ENCODE measurements at regions not wholly inside any gene's neighbourhood (a gene's known extent, or its start where the extent isn't known, plus 50 kb on each side); places are given as distances from the start of the nearest gene placed in this dataset.
"Not testable (repeated sequence)": the region's sequence is repeated elsewhere in the genome, so short reads cannot be mapped to it uniquely, and the experiment has no call there.

- DNase-seq (ENCODE audit: low spot score) = not testable (repeated sequence)
These were observed 51.7 kb downstream of the PPIAL4C start for GRCh38 chr1:149635290-149635899.

DNA sequence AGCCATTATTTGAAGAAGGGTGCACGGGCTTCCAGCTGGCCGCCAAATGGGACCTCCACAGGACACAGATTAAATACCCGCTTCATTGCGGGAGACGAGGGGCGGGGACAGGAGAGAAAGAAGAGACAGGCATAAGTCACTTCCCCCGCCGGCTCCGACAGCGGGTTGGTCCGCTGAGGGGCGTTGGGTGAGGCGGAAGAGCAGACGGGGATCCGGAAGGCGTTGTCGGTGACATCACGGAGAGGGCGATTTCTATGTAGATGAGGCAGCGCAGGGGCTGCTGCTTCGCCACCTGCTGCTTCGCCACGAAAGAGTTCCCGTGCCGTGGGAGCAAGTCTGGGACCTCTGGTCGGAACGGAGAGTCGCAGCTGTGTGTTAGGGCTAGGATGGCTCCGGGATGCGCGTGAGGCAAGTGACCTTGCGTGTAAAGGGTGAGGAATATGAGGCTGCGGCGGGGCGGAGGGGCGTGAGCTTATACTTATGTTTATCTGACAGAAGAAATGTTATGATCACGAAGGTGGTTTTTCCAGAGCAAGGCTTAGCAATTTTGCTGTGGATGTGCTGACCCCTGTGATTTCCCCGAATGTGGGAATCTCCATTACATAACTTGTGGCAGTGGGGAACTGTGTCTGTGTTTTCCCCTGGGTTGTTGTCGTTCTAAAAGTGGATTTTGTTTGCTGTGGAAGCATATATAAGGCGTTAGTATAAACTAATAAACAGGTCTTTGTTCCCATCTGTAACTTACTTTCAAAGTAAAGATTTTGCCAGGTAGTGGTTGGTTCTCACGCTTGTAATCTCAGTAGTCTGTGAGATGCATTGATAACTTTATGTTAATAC, 52.9 kb downstream of the PPIAL4C start:
- DNase-seq (ENCODE audit: low spot score) = peak; percentile 0

GRCh38 chr1:149638481-149638880, 54.8 kb downstream of the PPIAL4C start:
- DNase-seq (ENCODE audit: low spot score) = not testable (repeated sequence)

GRCh38 chr1:149638901-149639658, 55.4 kb downstream of the PPIAL4C start:
- DNase-seq (ENCODE audit: low spot score) = not testable (repeated sequence)

GRCh38 chr1:149641179-149641578, 57.5 kb downstream of the PPIAL4C start:
- DNase-seq (ENCODE audit: low spot score) = not testable (repeated sequence)

- DNase-seq (ENCODE audit: low spot score) = not testable (repeated sequence)
These were observed 61.2 kb downstream of the PPIAL4C start for GRCh38 chr1:149644818-149645217.

DNA sequence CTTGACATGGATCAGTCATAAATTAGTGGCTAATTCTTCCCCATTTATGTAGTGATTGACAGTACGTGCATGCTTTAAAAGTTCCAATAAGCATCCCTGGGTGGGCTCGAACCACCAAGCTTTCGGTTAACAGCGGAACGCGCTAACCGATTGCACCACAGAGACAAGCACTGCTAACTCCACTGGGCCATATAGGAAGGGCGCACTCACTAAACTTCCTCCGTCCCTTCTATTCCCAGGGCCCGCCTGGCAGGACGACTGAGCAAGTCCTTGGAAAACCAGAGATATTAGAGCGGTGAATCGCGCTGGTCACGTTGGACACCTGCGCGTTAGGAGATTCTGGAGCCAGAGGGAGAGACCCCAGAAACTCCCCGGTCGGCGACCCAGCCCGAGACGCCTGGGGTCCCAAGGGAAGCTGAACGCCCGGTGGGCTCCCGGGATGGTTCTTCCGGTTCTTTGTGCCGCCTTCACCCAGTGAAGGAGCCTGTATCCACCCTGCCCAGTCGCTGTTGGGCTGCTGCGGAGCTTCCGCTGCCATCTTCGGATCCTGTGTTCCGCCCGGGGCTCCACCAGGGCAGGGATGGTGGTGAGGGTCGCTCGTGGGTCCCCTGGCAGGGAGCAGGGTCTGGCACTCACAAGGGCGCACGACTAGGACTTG, 62.8 kb downstream of the PPIAL4C start:
- not testable (repeated sequence) for DNase-seq (ENCODE audit: low spot score)

DNA sequence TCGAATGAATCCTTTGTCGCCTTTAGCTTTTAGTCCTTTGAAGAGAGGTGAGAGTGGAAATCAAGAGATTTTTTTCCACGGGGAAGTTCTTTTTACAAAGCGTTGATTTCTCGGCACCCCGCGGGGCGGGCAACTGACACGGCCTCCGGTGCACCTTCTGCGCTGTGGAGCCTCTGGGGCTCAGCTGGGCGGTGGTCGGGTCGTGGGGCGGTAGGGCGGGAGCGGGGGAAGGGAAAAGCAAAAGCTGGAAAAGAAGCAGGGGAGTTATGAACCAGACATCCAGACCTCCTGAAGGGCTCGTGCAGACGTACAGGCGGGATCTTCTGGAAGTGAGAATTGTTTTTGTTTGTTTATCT, 63.3 kb downstream of the PPIAL4C start:
- not testable (repeated sequence) for DNase-seq (ENCODE audit: low spot score)

DNA sequence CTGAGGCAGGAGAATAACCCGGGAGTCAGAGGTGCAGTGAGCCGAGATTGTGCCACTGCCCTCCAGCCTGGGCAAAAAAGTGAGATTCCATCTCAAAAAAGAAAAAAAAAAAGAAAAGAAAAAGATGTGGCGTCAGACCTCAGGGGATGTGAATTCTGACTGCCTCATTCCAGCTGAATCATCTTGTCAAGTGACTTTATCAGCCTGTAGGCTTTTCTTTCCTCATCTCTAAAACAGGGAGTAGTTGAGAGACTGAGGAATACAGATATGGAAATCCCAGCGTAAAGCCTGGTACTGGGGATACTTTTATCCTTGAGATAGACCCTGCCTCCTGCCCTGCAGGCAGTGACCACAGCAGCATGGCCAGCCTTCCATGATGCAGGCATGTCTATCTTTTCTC, 74.1 kb downstream of the PPIAL4C start:
- DNase-seq (ENCODE audit: low spot score) = not testable (repeated sequence)

- not testable (repeated sequence) for DNase-seq (ENCODE audit: low spot score)
These were observed 74.5 kb downstream of the PPIAL4C start for GRCh38 chr1:149658175-149658574.

GRCh38 chr1:149664624-149665023, 81.0 kb downstream of the PPIAL4C start:
- not testable (repeated sequence) for DNase-seq (ENCODE audit: low spot score)

- not testable (repeated sequence) for DNase-seq (ENCODE audit: low spot score)
These were observed 81.4 kb downstream of the PPIAL4C start for GRCh38 chr1:149665033-149665432.

- DNase-seq (ENCODE audit: low spot score) = not testable (repeated sequence)
These were observed 81.9 kb downstream of the PPIAL4C start for GRCh38 chr1:149665528-149665927.

DNA sequence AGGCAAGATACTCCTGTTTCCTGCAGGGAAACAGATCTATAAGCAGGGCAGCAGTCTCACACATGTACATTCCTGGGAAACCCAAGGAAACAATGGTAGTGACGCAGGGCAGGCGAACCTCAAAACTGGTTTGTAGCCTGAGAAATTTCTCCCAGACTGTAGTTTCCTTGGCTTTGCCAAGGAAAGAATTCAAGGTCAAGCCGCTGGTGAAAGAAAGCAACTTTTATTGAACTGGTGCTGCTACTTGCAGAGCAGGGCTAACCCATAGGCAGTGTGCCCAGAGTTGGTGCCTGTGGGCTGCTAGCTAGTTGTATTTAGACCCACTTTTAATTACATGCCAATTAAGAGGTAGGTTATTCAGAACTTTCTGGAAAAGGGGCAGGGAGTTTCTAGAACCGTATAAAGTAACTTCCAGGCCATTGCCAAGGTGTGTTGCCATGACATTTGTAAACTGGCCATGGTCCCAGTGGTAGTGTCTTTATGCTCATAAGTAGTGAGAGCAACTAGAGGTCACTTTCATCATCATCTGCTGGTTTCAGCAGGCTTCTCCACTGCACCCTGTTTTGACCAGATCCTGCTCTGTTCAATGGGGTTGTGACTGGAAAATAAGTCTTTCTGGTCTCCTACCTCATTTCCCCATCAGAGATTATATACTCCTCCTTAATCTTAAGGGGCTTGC, 89.7 kb downstream of the PPIAL4C start:
- DNase-seq (ENCODE audit: low spot score) = not testable (repeated sequence)

- not testable (repeated sequence) for DNase-seq (ENCODE audit: low spot score)
These were observed 91.3 kb downstream of the PPIAL4C start for GRCh38 chr1:149674921-149675320.

DNA sequence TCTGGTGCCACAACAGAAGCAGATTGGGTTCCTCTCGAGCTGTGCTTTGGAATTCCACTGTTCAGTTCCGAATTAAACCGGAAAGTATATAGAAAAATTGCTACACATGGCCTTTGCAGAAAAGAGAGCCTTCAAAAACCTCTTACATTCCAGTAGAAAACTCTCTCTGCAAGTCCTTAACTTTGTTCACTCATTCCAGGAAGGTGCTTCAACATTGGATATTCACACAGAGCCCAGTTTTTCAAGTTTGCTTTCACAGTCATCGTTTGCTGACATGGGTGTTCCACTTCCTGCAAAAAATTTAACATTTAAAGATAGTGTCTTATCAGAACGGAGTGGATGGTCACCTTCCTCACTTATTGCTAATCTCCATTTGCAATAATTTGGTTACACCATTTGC, 93.7 kb downstream of the PPIAL4C start:
- not testable (repeated sequence) for DNase-seq (ENCODE audit: low spot score)

GRCh38 chr1:149686593-149687238, 95.8 kb upstream of the FCGR1A start:
- not testable (repeated sequence) for DNase-seq (ENCODE audit: low spot score)

DNA sequence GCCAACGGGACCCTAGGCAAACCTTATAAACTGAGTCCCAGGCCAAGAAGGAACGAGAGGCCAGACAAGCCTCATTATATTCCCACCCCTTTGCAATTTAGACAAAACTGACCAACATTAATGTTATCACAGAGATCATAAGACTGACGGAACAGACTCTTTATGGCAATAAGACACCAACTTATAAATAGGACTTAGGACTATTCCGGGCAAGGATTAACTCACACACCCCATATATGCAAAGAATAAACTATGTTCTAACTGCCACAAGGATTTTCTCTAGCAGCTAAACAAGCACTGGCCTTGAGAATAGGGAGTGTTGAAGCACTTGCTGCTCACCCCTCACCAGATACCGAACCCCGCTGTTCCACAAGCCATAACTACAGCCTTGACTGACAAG, 91.1 kb upstream of the FCGR1A start:
- DNase-seq (ENCODE audit: low spot score) = not testable (repeated sequence)

DNA sequence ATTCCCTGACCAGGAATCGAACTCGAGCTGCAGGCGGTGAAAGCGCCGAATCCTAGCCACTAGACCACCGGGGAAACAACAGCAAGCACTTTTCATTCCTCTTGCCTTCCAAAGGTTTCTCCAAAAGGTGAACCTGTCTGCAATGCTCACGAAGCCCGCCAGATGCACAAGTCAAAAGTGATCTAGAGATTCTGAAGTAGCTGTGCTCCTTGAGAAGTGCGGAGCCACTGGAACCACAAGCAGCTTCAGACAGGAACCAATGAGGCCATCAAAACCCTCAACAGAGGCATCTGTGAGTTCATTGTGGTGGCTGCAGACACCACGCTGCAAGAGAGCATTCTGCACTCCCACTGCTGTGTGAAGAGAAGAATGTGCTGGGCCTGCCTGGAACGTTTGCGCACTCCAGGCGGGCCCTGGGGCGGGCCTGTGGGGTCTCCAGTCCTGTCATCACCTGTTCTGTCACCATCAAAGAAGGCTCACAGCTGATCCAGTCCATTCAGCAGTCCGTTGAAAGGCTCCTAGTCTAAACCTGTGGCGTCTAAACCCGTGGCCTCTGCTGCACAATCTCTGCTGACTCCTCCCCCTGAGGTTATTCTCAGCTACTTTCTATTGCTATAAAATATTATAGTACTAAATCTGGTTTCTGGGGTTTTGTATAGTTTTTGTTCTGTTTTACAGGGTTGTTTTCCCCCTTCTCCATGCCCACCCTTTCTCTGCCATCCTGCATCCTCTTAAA, 89.5 kb upstream of the FCGR1A start:
- DNase-seq (ENCODE audit: low spot score) = not testable (repeated sequence)

DNA sequence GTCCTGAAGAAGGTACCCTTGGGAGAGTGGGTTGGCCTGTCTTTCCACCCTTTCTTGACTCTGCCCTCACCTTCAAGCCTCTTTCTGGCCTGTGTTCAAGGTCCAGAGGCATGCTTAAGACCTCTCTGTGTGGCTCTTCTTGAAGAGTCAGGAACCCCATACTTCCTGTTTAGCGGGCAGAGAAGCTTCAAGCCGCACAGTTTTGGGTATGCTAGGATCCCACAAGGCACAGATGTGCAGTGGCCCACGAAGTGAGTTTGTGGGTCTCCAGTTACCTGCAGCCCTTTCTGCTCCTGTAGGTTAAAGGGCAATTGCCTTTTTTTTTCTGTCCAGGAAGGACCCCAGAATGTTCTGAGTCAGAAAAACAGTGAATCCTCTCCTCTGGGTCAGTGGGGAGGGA, 87.4 kb upstream of the FCGR1A start:
- DNase-seq (ENCODE audit: low spot score) = not testable (repeated sequence)
